Ovary (tissue), 7 donors: ENCODE measurements at regions not wholly inside any gene's neighbourhood (a gene's known extent, or its start where the extent isn't known, plus 50 kb on each side); places are given as distances from the start of the nearest gene placed in this dataset.

Source experiments
- DNase-seq, 5 donors: peaks; one replicate each; pipeline ENCODE4 v3.0.0-alpha.2; 2019 to 2020
- H3K27ac ChIP-seq, 2 donors: fragments of 200-600 bp; one replicate each; pipeline versions ENCODE4 v1.5.1 to v1.8.0; 2019 to 2022
- H3K27me3 ChIP-seq: fragments of 200-600 bp; one replicate; pipeline ENCODE4 v1.8.0; 2022
- H3K36me3 ChIP-seq: fragments of 200-600 bp; sonication (generic); one replicate; pipeline ENCODE4 v1.5.1; 2019
- H3K4me1 ChIP-seq: one replicate; pipeline ENCODE4 v1.8.1; 2013; ENCODE audit warnings: mild to moderate bottlenecking, moderate library complexity; ENCODE audit not compliant: insufficient read depth
- H3K4me3 ChIP-seq: fragments of 200-600 bp; sonication (generic); one replicate; pipeline ENCODE4 v1.5.1; 2017
- H3K9me3 ChIP-seq, 2 donors: fragments of 200-600 bp in 1 of 2; sonication (generic) in 1 of 2; one replicate each; pipeline versions ENCODE4 v1.5.1 to v1.8.1; 2013 to 2019; ENCODE audit warnings: mild to moderate bottlenecking in 1 of 2, moderate library complexity in 1 of 2
- CTCF ChIP-seq, 3 donors: fragments of 450-650 bp in 2 of 3; fragments of 200-600 bp in 1 of 3; IDR thresholded peaks; one replicate each; pipeline versions ENCODE4 v1.5.1 to v1.8.0; 2016 to 2022; ENCODE audit warnings: antibody characterized with exemption in 3 of 3, mild to moderate bottlenecking in 1 of 3
- EP300 ChIP-seq: sonication (generic); formaldehyde crosslinking; IDR thresholded peaks from one replicate; pipeline ENCODE4 v1.6.1; 2017; ENCODE audit warnings: antibody characterized with exemption
- POLR2A ChIP-seq: fragments of 450-650 bp; IDR thresholded peaks from one replicate; pipeline ENCODE4 v1.6.1; 2017; ENCODE audit warnings: antibody characterized with exemption, mild to moderate bottlenecking, moderate library complexity
- WGBS, 3 donors: extraction: QIAGEN DNeasy Blood & Tissue Kit in 1 of 3; methylation state at CpG; one replicate each; pipeline versions ENCODE4 v1.1.5 to v1.1.7; 2013 to 2017; 5-methylcytosine and 5-hydroxymethylcytosine counted together
- intact Hi-C, 4 donors: fragments of 100-400 bp; cut with DNase I; formaldehyde crosslinking; loops; one replicate each; pipeline versions ENCODE4 v1.11.0 to v1.15.1; 2022 to 2023
- donor health status: DM: no; HTN: no; CAD: no; lungs with moderate emphysema.
- donor health status: DM: no; HTN: no; CAD: no.
- donor health status: Bipolar disorder and iron deficiency.
- donor health status: DM: no; HTN: no; CAD: no.
- donor health status: DM: yes; HTN: yes; CAD: no.

GRCh38 chr14:71214241-71214640, 307.0 kb downstream of the PCNX1 start:
- WGBS, 3 donors = 47 to 56% (median 47%) methylated on average over 2 of the region's 2 CpGs

GRCh38 chr14:71220462-71220861, 313.2 kb downstream of the PCNX1 start:
- Histone ChIP-seq H3K4me3 (no peak overlapping the region), H3K9me3 (no peaks in the 10 kb centered on the region), H3K27ac (no peak overlapping the region), H3K36me3 (no peaks in the 10 kb centered on the region), H3K4me1 (peaks cover 2% of the 10 kb centered on the region), H3K27me3 (no peaks in the 10 kb centered on the region)
- no peak for DNase-seq
- TF ChIP-seq CTCF (IDR thresholded peaks at IDR 0.05) (no peak), POLR2A (no peak), EP300 (no peak)
- 30 to 43% (median 35%) methylated on average over 4 of the region's 4 CpGs for WGBS, 3 donors
- intact Hi-C loops = no loop called here

More at GRCh38 chr14:71214241-71214640, 307.0 kb downstream of the PCNX1 start:
- no peak for DNase-seq
- Histone ChIP-seq H3K27me3 (no peaks in the 10 kb centered on the region), H3K27ac (no peak overlapping the region), H3K9me3 (no peaks in the 10 kb centered on the region), H3K4me3 (no peak overlapping the region), H3K36me3 (no peaks in the 10 kb centered on the region), H3K4me1 (peaks cover 2% of the 10 kb centered on the region)
- intact Hi-C loops = no loop called here
- no peak for TF ChIP-seq POLR2A

- no peaks in the 10 kb centered on the region for H3K27me3 ChIP-seq
- H3K4me3 ChIP-seq = no peak overlapping the region
- peaks cover 2% of the 10 kb centered on the region for H3K4me1 ChIP-seq
- no peak for TF ChIP-seq POLR2A
- TF ChIP-seq CTCF (IDR thresholded peaks at IDR 0.05) = no peak
- TF ChIP-seq EP300 = no peak
- H3K36me3 ChIP-seq = no peaks in the 10 kb centered on the region
- 90 to 94% (median 91%) methylated on average over 2 of the region's 2 CpGs for WGBS, 3 donors
- no peaks in the 10 kb centered on the region for H3K9me3 ChIP-seq
- H3K27ac ChIP-seq = no peak overlapping the region
- DNase-seq = no peak
- intact Hi-C loops = no loop called here
Observed at GRCh38 chr14:71221119-71221518, 313.9 kb downstream of the PCNX1 start.

- H3K4me1 ChIP-seq = no peaks in the 10 kb centered on the region
- no peaks in the 10 kb centered on the region for H3K9me3 ChIP-seq
- intact Hi-C loops = no loop called here
- no peak overlapping the region for H3K4me3 ChIP-seq
- DNase-seq = no peak
- no peak overlapping the region for H3K27ac ChIP-seq
- no peaks in the 10 kb centered on the region for H3K36me3 ChIP-seq
- TF ChIP-seq EP300 (no peak), POLR2A (no peak), CTCF (IDR thresholded peaks at IDR 0.05) (no peak)
- 13 to 25% (median 20%) methylated on average over 2 of the region's 2 CpGs for WGBS, 3 donors
- no peaks in the 10 kb centered on the region for H3K27me3 ChIP-seq
Observed at GRCh38 chr14:71225113-71225512, 317.9 kb downstream of the PCNX1 start.

- intact Hi-C loops = no loop called here
- Histone ChIP-seq H3K4me3 (no peak overlapping the region), H3K4me1 (no peaks in the 10 kb centered on the region), H3K27me3 (no peaks in the 10 kb centered on the region), H3K36me3 (no peaks in the 10 kb centered on the region), H3K27ac (no peak overlapping the region), H3K9me3 (no peaks in the 10 kb centered on the region)
- WGBS, 3 donors = 51 to 81% (median 62%) methylated on average over 2 of the region's 2 CpGs
- DNase-seq = no peak
- TF ChIP-seq EP300 = no peak
- TF ChIP-seq CTCF (IDR thresholded peaks at IDR 0.05) = no peak
- no peak for TF ChIP-seq POLR2A
Observed at GRCh38 chr14:71228711-71229110, 321.5 kb downstream of the PCNX1 start.
